ENCODE measurements at regions not wholly inside any gene's neighbourhood (a gene's known extent, or its start where the extent isn't known, plus 50 kb on each side); places are given as distances from the start of the nearest gene placed in this dataset.

GRCh38 chr16:55118701-55119260, 188.1 kb downstream of the IRX5 start:
- no peak for TF ChIP-seq REST (IDR thresholded peaks at IDR 0.05; ENCODE audit: insufficient read depth in 1 of 2, low read depth in 2 of 2, low read length in 1 of 2)
- TF ChIP-seq TCF7L2 (IDR thresholded peaks at IDR 0.05; ENCODE audit: low read depth, low read length): no peak
- TF ChIP-seq CTCF (IDR thresholded peaks at IDR 0.05): no peak
- TF ChIP-seq POLR2AphosphoS5 (IDR thresholded peaks at IDR 0.05; ENCODE audit: low read depth, low read length): no peak

All from Panc1 (cell line).